Suprapubic skin (tissue), 3 donors: ENCODE measurements at regions not wholly inside any gene's neighbourhood (a gene's known extent, or its start where the extent isn't known, plus 50 kb on each side); places are given as distances from the start of the nearest gene placed in this dataset.

Source experiments
- CTCF ChIP-seq, 2 donors: fragments of 200-600 bp in 1 of 2; fragments of 450-650 bp in 1 of 2; sonication (generic) in 1 of 2; IDR thresholded peaks; one replicate each; pipeline ENCODE4 v1.5.1; 2016 to 2019; ENCODE audit warnings: antibody characterized with exemption in 2 of 2, mild to moderate bottlenecking in 1 of 2, moderate library complexity in 1 of 2
- EP300 ChIP-seq: sonication (generic); formaldehyde crosslinking; IDR thresholded peaks from one replicate; pipeline ENCODE4 v1.6.1; 2017; ENCODE audit warnings: antibody characterized with exemption
- POLR2A ChIP-seq, 2 donors: fragments of 450-650 bp; IDR thresholded peaks; one replicate each; pipeline ENCODE4 v1.6.1; 2017; ENCODE audit warnings: antibody characterized with exemption in 2 of 2, mild to moderate bottlenecking in 2 of 2, moderate library complexity in 2 of 2

GRCh38 chr12:92539976-92540781, 162.6 kb upstream of the PLEKHG7 start:
- no peak for TF ChIP-seq POLR2A (IDR thresholded peaks at IDR 0.05)
- no peak for TF ChIP-seq CTCF (IDR thresholded peaks at IDR 0.05)
- no peak for TF ChIP-seq EP300
